ENCODE measurements at regions not wholly inside any gene's neighbourhood (a gene's known extent, or its start where the extent isn't known, plus 50 kb on each side); places are given as distances from the start of the nearest gene placed in this dataset.

- Histone ChIP-seq H3K4me3 (ENCODE audit: low read length) (no peak overlapping the region), H3K4me1 (ENCODE audit: control insufficient read depth, insufficient read depth, low read length) (no peaks in the 10 kb centered on the region), H3K36me3 (ENCODE audit: control insufficient read depth, insufficient read depth, low read length) (no peaks in the 10 kb centered on the region), H3K27ac (ENCODE audit: low read length) (no peak overlapping the region), H3K9me3 (ENCODE audit: control insufficient read depth, insufficient read depth, low read length) (no peaks in the 10 kb centered on the region), H3K27me3 (ENCODE audit: control insufficient read depth, insufficient read depth, low read length) (no peaks in the 10 kb centered on the region)
- WGBS (ENCODE audit: insufficient coverage): 77% methylated on average over 2 of the region's 2 CpGs
- TF ChIP-seq CTCF (IDR thresholded peaks at IDR 0.05): no peak
- DNase-seq (no peak), ATAC-seq (no peak)
- no peaks in the 10 kb centered on the region for H3K4me1 Mint-ChIP-seq
- H3K27ac Mint-ChIP-seq: no peak overlapping the region
- H3K4me3 Mint-ChIP-seq: no peak overlapping the region
- H3K27me3 Mint-ChIP-seq (ENCODE audit: low read depth in 2 of 2): no peaks in the 10 kb centered on the region
- intact Hi-C loops (cut with micrococcal nuclease): no loop called here
- H3K36me3 Mint-ChIP-seq: no peaks in the 10 kb centered on the region
- H3K9me3 Mint-ChIP-seq: peaks cover 4 to 6% of the 10 kb centered on the region in 2 donors
Measured at GRCh38 chr12:126591533-126591932, 1526.3 kb downstream of the AACS start.

- Histone ChIP-seq H3K4me1 (ENCODE audit: control insufficient read depth, insufficient read depth, low read length) (no peaks in the 10 kb centered on the region), H3K27ac (ENCODE audit: low read length) (no peak overlapping the region), H3K4me3 (ENCODE audit: low read length) (no peak overlapping the region), H3K9me3 (ENCODE audit: control insufficient read depth, insufficient read depth, low read length) (no peaks in the 10 kb centered on the region), H3K36me3 (ENCODE audit: control insufficient read depth, insufficient read depth, low read length) (no peaks in the 10 kb centered on the region), H3K27me3 (ENCODE audit: control insufficient read depth, insufficient read depth, low read length) (no peaks in the 10 kb centered on the region)
- H3K36me3 Mint-ChIP-seq: no peaks in the 10 kb centered on the region
- H3K9me3 Mint-ChIP-seq: peaks cover 5 to 15% of the 10 kb centered on the region in 2 donors
- intact Hi-C loops (cut with micrococcal nuclease): no loop called here
- no peak overlapping the region for H3K27ac Mint-ChIP-seq
- 63% methylated on average over 3 of the region's 5 CpGs for WGBS (ENCODE audit: insufficient coverage)
- DNase-seq (no peak), ATAC-seq (no peak)
- H3K27me3 Mint-ChIP-seq (ENCODE audit: low read depth in 2 of 2): no peaks in the 10 kb centered on the region
- no peak overlapping the region for H3K4me3 Mint-ChIP-seq
- no peak for TF ChIP-seq CTCF (IDR thresholded peaks at IDR 0.05)
- H3K4me1 Mint-ChIP-seq: no peaks in the 10 kb centered on the region
Measured at GRCh38 chr12:126601184-126602170, 1536.2 kb downstream of the AACS start.

GRCh38 chr12:126602612-126603011 is 1537.4 kb downstream of the AACS start:
- H3K4me1 Mint-ChIP-seq: no peaks in the 10 kb centered on the region
- no peak for TF ChIP-seq CTCF (IDR thresholded peaks at IDR 0.05)
- no peaks in the 10 kb centered on the region for H3K36me3 ChIP-seq (ENCODE audit: control insufficient read depth, insufficient read depth, low read length)
- H3K27ac Mint-ChIP-seq: no peak overlapping the region
- no peaks in the 10 kb centered on the region for H3K36me3 Mint-ChIP-seq
- H3K4me3 Mint-ChIP-seq: no peak overlapping the region
- 72% methylated on average over 5 of the region's 7 CpGs for WGBS (ENCODE audit: insufficient coverage)
- no peaks in the 10 kb centered on the region for H3K27me3 Mint-ChIP-seq (ENCODE audit: low read depth in 2 of 2)
- ATAC-seq: no peak
- H3K4me3 ChIP-seq (ENCODE audit: low read length): no peak overlapping the region
- H3K4me1 ChIP-seq (ENCODE audit: control insufficient read depth, insufficient read depth, low read length): no peaks in the 10 kb centered on the region
- intact Hi-C loops (cut with micrococcal nuclease): no loop called here
- no peaks in the 10 kb centered on the region for H3K27me3 ChIP-seq (ENCODE audit: control insufficient read depth, insufficient read depth, low read length)
- no peaks in the 10 kb centered on the region for H3K9me3 ChIP-seq (ENCODE audit: control insufficient read depth, insufficient read depth, low read length)
- no peak for DNase-seq
- no peak overlapping the region for H3K27ac ChIP-seq (ENCODE audit: low read length)
- peaks cover 5 to 15% of the 10 kb centered on the region in 2 donors for H3K9me3 Mint-ChIP-seq

Measured in natural killer cell (primary cell).